T-cell (primary cell): ENCODE measurements at regions not wholly inside any gene's neighbourhood (a gene's known extent, or its start where the extent isn't known, plus 50 kb on each side); places are given as distances from the start of the nearest gene placed in this dataset.

Experiments used
- ATAC-seq, 4 experiments: fragments of 200-7000 bp in 3 of 4; fragments of 150-1000 bp in 1 of 4; cut with Tn5 transposase; replicated peaks in 1 of 4; 1 replicate in 3 of 4; 2 replicates in 1 of 4; pipeline ENCODE4 v1.10.0; 2021; ENCODE audit warnings: moderate library complexity in 3 of 4, mild to moderate bottlenecking in 2 of 4, moderate number of reproducible peaks in 1 of 4
- CTCF ChIA-PET, 2 donors: fragments of 300-600 bp; sonication (Branson Sonifier 250); formaldehyde crosslinking; loops; one replicate each; lab custom pipeline; 2022; ENCODE audit warnings: antibody characterized with exemption in 2 of 2; lab: Charles Lee
- POLR2A ChIA-PET, 2 donors: fragments of 300-600 bp; sonication (Branson Sonifier 250); formaldehyde crosslinking; loops; one replicate each; lab custom pipeline; 2022; ENCODE audit warnings: antibody characterized with exemption in 2 of 2; lab: Charles Lee
- DNase-seq, 35 experiments: peaks; one replicate each; pipeline versions ENCODE4 v3.0.0 to v3.0.0-alpha.2; 2013 to 2023
- H3K27ac ChIP-seq: one replicate; pipeline ENCODE4 v1.5.1; 2013; ENCODE audit warnings: low read length
- H3K27me3 ChIP-seq, 2 experiments: replicated peaks in 1 of 2; 1 replicate in 1 of 2; 2 replicates in 1 of 2; pipeline versions ENCODE4 v1.6.1 to v1.7.0; 2013; ENCODE audit warnings: low read length in 1 of 2, mixed read lengths in 1 of 2; ENCODE audit not compliant: control insufficient read depth in 2 of 2, insufficient read depth in 2 of 2; ENCODE audit errors: extremely low read depth in 1 of 2
- H3K36me3 ChIP-seq, 2 donors: 1 replicate in 1 of 2; 2 replicates in 1 of 2; pipeline versions ENCODE4 v1.6.1 to v1.7.0; 2013; ENCODE audit warnings: low read length in 1 of 2; ENCODE audit not compliant: control insufficient read depth in 2 of 2, insufficient read depth in 1 of 2; ENCODE audit errors: extremely low read depth in 1 of 2
- H3K4me1 ChIP-seq, 2 experiments: 1 replicate in 1 of 2; 2 replicates in 1 of 2; pipeline versions ENCODE4 v1.6.1 to v1.7.0; 2013; ENCODE audit warnings: low read length in 2 of 2, mixed read lengths in 1 of 2; ENCODE audit not compliant: insufficient read depth in 2 of 2, control insufficient read depth in 1 of 2; ENCODE audit errors: extremely low read depth in 1 of 2
- H3K4me3 ChIP-seq, 2 donors: 1 replicate in 1 of 2; 2 replicates in 1 of 2; pipeline versions ENCODE4 v1.5.1 to v1.7.0; 2013; ENCODE audit warnings: mild to moderate bottlenecking in 2 of 2, low read length in 1 of 2, moderate library complexity in 1 of 2; ENCODE audit not compliant: control insufficient read depth in 1 of 2; ENCODE audit errors: extremely low read depth in 1 of 2
- H3K9me3 ChIP-seq: 2 replicates; pipeline ENCODE4 v1.7.0; 2013
- H3K27ac Mint-ChIP-seq, 2 donors: one replicate each; pipeline ENCODE4 v1.8.0; 2020 to 2021; ENCODE audit warnings: mild to moderate bottlenecking in 2 of 2, mixed read lengths in 2 of 2
- H3K27me3 Mint-ChIP-seq, 2 donors: one replicate each; pipeline ENCODE4 v1.8.0; 2021 to 2022; ENCODE audit warnings: mixed read lengths in 2 of 2
- H3K36me3 Mint-ChIP-seq: one replicate; pipeline ENCODE4 v1.8.0; 2021; ENCODE audit warnings: mixed read lengths
- H3K4me1 Mint-ChIP-seq, 3 donors: one replicate each; pipeline ENCODE4 v1.8.0; 2020 to 2022; ENCODE audit warnings: mixed read lengths in 3 of 3, mild to moderate bottlenecking in 1 of 3
- H3K4me3 Mint-ChIP-seq, 3 donors: one replicate each; pipeline ENCODE4 v1.8.0; 2020 to 2022; ENCODE audit warnings: mild to moderate bottlenecking in 3 of 3, mixed read lengths in 3 of 3, moderate library complexity in 3 of 3
- H3K9me3 Mint-ChIP-seq, 3 donors: one replicate each; pipeline ENCODE4 v1.8.0; 2020 to 2022; ENCODE audit warnings: mixed read lengths in 3 of 3
- WGBS: methylation state at CpG from one replicate; pipeline ENCODE4 v1.1.5; 2013; ENCODE audit warnings: missing lambda C conversion rate; ENCODE audit not compliant: insufficient coverage; 5-methylcytosine and 5-hydroxymethylcytosine counted together

- Histone ChIP-seq H3K36me3 (no peaks in the 10 kb centered on the region), H3K4me1 (no peaks in the 10 kb centered on the region), H3K9me3 (no peaks in the 10 kb centered on the region), H3K4me3 (no peak overlapping the region), H3K27me3 (no peaks in the 10 kb centered on the region), H3K27ac (no peak overlapping the region)
- WGBS = 60% methylated on average over 1 of the region's 6 CpGs
- H3K9me3 Mint-ChIP-seq = no peaks in the 10 kb centered on the region
- CTCF ChIA-PET = no interaction called here
- H3K4me3 Mint-ChIP-seq = no peak overlapping the region
- no peaks in the 10 kb centered on the region for H3K4me1 Mint-ChIP-seq
- ATAC-seq (no peak), DNase-seq (no peak)
- H3K27ac Mint-ChIP-seq = no peak overlapping the region
- POLR2A ChIA-PET = no interaction called here
- peaks cover 0 to 4% of the 10 kb centered on the region in 2 donors for H3K27me3 Mint-ChIP-seq
- H3K36me3 Mint-ChIP-seq = no peaks in the 10 kb centered on the region
Observed at GRCh38 chr18:60196836-60197606, 175.6 kb downstream of the MC4R start.

- no peak for ATAC-seq
- DNase-seq = no peak
- H3K36me3 Mint-ChIP-seq = no peaks in the 10 kb centered on the region
- no CpG with 5 or more reads among the region's 1 CpG for WGBS
- Histone ChIP-seq H3K4me1 (no peaks in the 10 kb centered on the region), H3K4me3 (no peak overlapping the region), H3K36me3 (no peaks in the 10 kb centered on the region), H3K27ac (no peak overlapping the region), H3K27me3 (no peaks in the 10 kb centered on the region), H3K9me3 (no peaks in the 10 kb centered on the region)
- CTCF ChIA-PET = no interaction called here
- H3K27ac Mint-ChIP-seq = no peak overlapping the region
- POLR2A ChIA-PET = no interaction called here
- H3K9me3 Mint-ChIP-seq = no peaks in the 10 kb centered on the region
- no peak overlapping the region for H3K4me3 Mint-ChIP-seq
- no peaks in the 10 kb centered on the region for H3K4me1 Mint-ChIP-seq
- peaks cover 0 to 4% of the 10 kb centered on the region in 2 donors for H3K27me3 Mint-ChIP-seq
Observed at GRCh38 chr18:60193780-60194179, 178.8 kb downstream of the MC4R start.

GRCh38 chr18:60191926-60192325 lies 180.6 kb downstream of the MC4R start:
- no peaks in the 10 kb centered on the region for H3K4me1 ChIP-seq
- no peaks in the 10 kb centered on the region for H3K36me3 ChIP-seq
- no peaks in the 10 kb centered on the region for H3K27me3 ChIP-seq
- no CpG with 5 or more reads among the region's 3 CpGs for WGBS
- no peaks in the 10 kb centered on the region for H3K9me3 ChIP-seq
- CTCF ChIA-PET = no interaction called here
- ATAC-seq (no peak), DNase-seq (no peak)
- Mint-ChIP-seq H3K36me3 (no peaks in the 10 kb centered on the region), H3K4me1 (no peaks in the 10 kb centered on the region), H3K27ac (no peak overlapping the region), H3K4me3 (no peak overlapping the region), H3K27me3 (peaks cover 0 to 4% of the 10 kb centered on the region in 2 donors), H3K9me3 (no peaks in the 10 kb centered on the region)
- no peak overlapping the region for H3K4me3 ChIP-seq
- POLR2A ChIA-PET = no interaction called here
- H3K27ac ChIP-seq = no peak overlapping the region

- ATAC-seq = no peak
- POLR2A ChIA-PET = no interaction called here
- no peak overlapping the region for H3K4me3 Mint-ChIP-seq
Observed at GRCh38 chr18:60189856-60190255, 182.7 kb downstream of the MC4R start.

GRCh38 chr18:60188958-60189357 lies 183.6 kb downstream of the MC4R start:
- Mint-ChIP-seq H3K9me3 (no peaks in the 10 kb centered on the region), H3K4me1 (no peaks in the 10 kb centered on the region), H3K4me3 (no peak overlapping the region), H3K27ac (no peak overlapping the region), H3K36me3 (no peaks in the 10 kb centered on the region), H3K27me3 (no peaks in the 10 kb centered on the region)
- Histone ChIP-seq H3K27me3 (no peaks in the 10 kb centered on the region), H3K4me3 (no peak overlapping the region), H3K9me3 (no peaks in the 10 kb centered on the region), H3K36me3 (no peaks in the 10 kb centered on the region), H3K27ac (no peak overlapping the region), H3K4me1 (no peaks in the 10 kb centered on the region)
- no peak for DNase-seq
- CTCF ChIA-PET = no interaction called here
- 56% methylated on average over 2 of the region's 4 CpGs for WGBS
- POLR2A ChIA-PET = no interaction called here
- ATAC-seq = no peak

More at GRCh38 chr18:60189856-60190255, 182.7 kb downstream of the MC4R start:
- no peaks in the 10 kb centered on the region for H3K27me3 ChIP-seq
- H3K36me3 ChIP-seq = no peaks in the 10 kb centered on the region
- H3K27ac Mint-ChIP-seq = no peak overlapping the region
- H3K4me3 ChIP-seq = no peak overlapping the region
- no peaks in the 10 kb centered on the region for H3K27me3 Mint-ChIP-seq
- no peak overlapping the region for H3K27ac ChIP-seq
- no peaks in the 10 kb centered on the region for H3K9me3 Mint-ChIP-seq
- no peaks in the 10 kb centered on the region for H3K4me1 Mint-ChIP-seq
- H3K36me3 Mint-ChIP-seq = no peaks in the 10 kb centered on the region
- DNase-seq = no peak
- no peaks in the 10 kb centered on the region for H3K4me1 ChIP-seq
- 70% methylated on average over 2 of the region's 2 CpGs for WGBS
- no peaks in the 10 kb centered on the region for H3K9me3 ChIP-seq
- CTCF ChIA-PET = no interaction called here

GRCh38 chr18:60182223-60182622 lies 190.4 kb downstream of the MC4R start:
- H3K27me3 ChIP-seq = no peaks in the 10 kb centered on the region
- H3K9me3 ChIP-seq = no peaks in the 10 kb centered on the region
- H3K9me3 Mint-ChIP-seq = peaks cover 0 to 3% (median 0%) of the 10 kb centered on the region in 3 donors
- H3K27ac ChIP-seq = no peak overlapping the region
- no peaks in the 10 kb centered on the region for H3K4me1 Mint-ChIP-seq
- no peak overlapping the region for H3K27ac Mint-ChIP-seq
- no peaks in the 10 kb centered on the region for H3K36me3 ChIP-seq
- 33% methylated on average over 1 of the region's 1 CpG for WGBS
- no peaks in the 10 kb centered on the region for H3K27me3 Mint-ChIP-seq
- no peak for DNase-seq
- ChIA-PET CTCF (no interaction called here), POLR2A (no interaction called here)
- H3K4me1 ChIP-seq = no peaks in the 10 kb centered on the region
- H3K4me3 ChIP-seq = no peak overlapping the region
- no peaks in the 10 kb centered on the region for H3K36me3 Mint-ChIP-seq
- no peak for ATAC-seq
- no peak overlapping the region for H3K4me3 Mint-ChIP-seq
